HG03196 (cell line): ENCODE measurements at regions not wholly inside any gene's neighbourhood (a gene's known extent, or its start where the extent isn't known, plus 50 kb on each side); places are given as distances from the start of the nearest gene placed in this dataset.

Experiments
- ATAC-seq: cut with Tn5 transposase; IDR thresholded peaks from one replicate; pipeline ENCODE4 v1.9.1; 2021; ENCODE audit not compliant: unreplicated experiment

GRCh38 chr13:67769063-67769986 lies 539.2 kb upstream of the PCDH9 start:
- no peak for ATAC-seq

- ATAC-seq, result no peak
Observed at GRCh38 chr13:67763984-67764383, 533.8 kb upstream of the PCDH9 start.

- no peak for ATAC-seq
Observed at GRCh38 chr13:67763384-67763783, 533.2 kb upstream of the PCDH9 start.

GRCh38 chr13:67758975-67759374 lies 528.8 kb upstream of the PCDH9 start:
- ATAC-seq, result no peak

- ATAC-seq, result no peak
Observed at GRCh38 chr13:67754012-67754411, 523.9 kb upstream of the PCDH9 start.

- ATAC-seq, result no peak
Observed at GRCh38 chr13:67752759-67753158, 522.6 kb upstream of the PCDH9 start.

- no peak for ATAC-seq
Observed at GRCh38 chr13:67742478-67742877, 512.3 kb upstream of the PCDH9 start.

GRCh38 chr13:67740871-67741535 lies 510.9 kb upstream of the PCDH9 start:
- no peak for ATAC-seq

GRCh38 chr13:67736646-67737420 lies 506.7 kb upstream of the PCDH9 start:
- ATAC-seq, result no peak

GRCh38 chr13:67735651-67736050 lies 505.5 kb upstream of the PCDH9 start:
- ATAC-seq, result no peak

- no peak for ATAC-seq
Observed at GRCh38 chr13:67726979-67727378, 496.8 kb upstream of the PCDH9 start.

GRCh38 chr13:67725999-67726398 lies 495.9 kb upstream of the PCDH9 start:
- no peak for ATAC-seq

GRCh38 chr13:67713571-67713970 lies 483.4 kb upstream of the PCDH9 start:
- no peak for ATAC-seq

- no peak for ATAC-seq
Observed at GRCh38 chr13:67696775-67697174, 466.6 kb upstream of the PCDH9 start.

- no peak for ATAC-seq
Observed at GRCh38 chr13:67664502-67664901, 434.4 kb upstream of the PCDH9 start.

- no peak for ATAC-seq
Observed at GRCh38 chr13:67662997-67663396, 432.9 kb upstream of the PCDH9 start.

- no peak for ATAC-seq
Observed at GRCh38 chr13:67652887-67653286, 422.8 kb upstream of the PCDH9 start.

- ATAC-seq, result no peak
Observed at GRCh38 chr13:67651908-67652465, 421.9 kb upstream of the PCDH9 start.

- ATAC-seq, result no peak
Observed at GRCh38 chr13:67650471-67650870, 420.3 kb upstream of the PCDH9 start.

GRCh38 chr13:67645874-67646467 lies 415.8 kb upstream of the PCDH9 start:
- ATAC-seq, result no peak

- ATAC-seq, result no peak
Observed at GRCh38 chr13:67643516-67644055, 413.4 kb upstream of the PCDH9 start.
